ELF-1 (cell line): ENCODE measurements at regions not wholly inside any gene's neighbourhood (a gene's known extent, or its start where the extent isn't known, plus 50 kb on each side); places are given as distances from the start of the nearest gene placed in this dataset.

Source experiments
- DNase-seq: peaks from one replicate; pipeline ENCODE4 v3.0.0-alpha.2; 2016; ENCODE audit warnings: low read depth, low spot score

DNA sequence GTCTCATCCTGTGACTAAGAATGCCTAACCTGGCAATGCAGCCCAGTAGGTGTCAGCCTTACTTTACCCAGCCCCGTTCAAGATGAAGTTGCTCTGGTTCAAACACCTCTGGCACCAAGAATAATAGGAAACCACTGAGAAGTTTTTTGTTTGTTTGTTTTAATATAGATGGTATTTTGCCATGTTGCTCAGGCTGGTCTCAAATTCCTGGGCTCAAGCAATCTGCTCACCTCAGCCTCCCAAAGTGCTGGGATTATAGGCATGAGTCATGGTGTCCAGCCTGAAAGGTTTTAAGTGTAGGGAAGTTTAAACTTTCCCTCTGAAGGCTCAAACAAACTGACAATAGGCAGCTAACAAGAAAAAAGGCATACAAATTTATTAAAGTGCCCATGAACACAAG, 51.2 kb upstream of the ABCC4 start:
- no peak for DNase-seq

DNA sequence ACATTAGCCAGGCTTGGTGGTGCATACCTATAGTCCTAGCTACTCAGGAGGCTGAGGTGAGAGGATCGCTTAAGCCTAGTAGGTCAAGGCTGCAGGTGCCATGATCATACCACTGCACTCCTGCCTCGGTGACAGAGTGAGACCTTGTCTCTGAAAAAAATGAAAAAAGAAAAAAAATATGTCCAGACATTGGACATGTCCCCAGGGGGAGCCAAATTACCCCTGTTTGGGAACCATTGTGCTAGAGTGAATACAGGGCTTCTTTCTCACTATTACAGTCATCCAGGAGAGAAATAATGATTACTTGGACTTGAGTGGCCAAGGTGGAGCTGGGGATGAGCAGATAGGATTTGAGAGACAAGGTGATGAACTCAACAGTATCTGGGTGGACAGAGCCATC, 52.9 kb upstream of the ABCC4 start:
- DNase-seq, result no peak

DNA sequence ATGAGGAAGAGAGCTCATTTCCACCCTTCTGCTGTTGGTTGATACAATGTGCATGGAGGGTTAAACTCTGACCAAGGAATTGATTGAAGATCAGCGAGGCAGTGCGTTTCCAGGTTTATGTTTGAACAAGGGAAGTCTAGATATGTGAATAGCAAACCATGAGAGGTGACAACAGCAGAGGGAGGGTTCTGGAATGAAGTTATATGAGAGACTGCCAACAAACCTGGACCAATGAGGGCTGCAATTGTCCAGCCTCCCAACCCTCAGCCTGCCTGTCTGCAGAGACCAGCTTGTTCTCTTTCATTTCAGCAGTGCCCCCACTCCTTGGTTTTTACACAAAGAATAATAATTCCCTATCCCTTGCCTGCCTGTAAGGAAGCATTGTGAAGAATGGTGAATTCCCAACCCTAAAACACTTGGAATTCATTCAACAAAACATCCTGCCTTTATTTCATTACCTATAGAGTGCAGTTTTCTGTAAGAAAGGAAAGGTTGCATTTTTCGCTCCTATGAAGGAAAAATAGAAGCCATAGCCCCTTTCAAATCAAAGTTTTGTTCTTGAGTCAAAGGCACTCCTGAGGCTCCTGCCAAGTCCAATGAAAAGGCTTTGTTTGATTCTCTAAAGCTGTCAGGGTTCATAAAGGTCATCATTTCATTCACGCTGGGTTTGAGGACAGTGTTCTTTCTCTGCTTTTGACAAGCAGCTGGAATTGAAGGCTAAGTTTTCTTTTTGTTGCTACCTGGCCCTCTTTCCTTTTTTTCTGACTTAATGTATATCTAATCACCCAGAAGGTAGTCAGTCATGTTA, 53.6 kb upstream of the ABCC4 start:
- DNase-seq, result no peak

DNA sequence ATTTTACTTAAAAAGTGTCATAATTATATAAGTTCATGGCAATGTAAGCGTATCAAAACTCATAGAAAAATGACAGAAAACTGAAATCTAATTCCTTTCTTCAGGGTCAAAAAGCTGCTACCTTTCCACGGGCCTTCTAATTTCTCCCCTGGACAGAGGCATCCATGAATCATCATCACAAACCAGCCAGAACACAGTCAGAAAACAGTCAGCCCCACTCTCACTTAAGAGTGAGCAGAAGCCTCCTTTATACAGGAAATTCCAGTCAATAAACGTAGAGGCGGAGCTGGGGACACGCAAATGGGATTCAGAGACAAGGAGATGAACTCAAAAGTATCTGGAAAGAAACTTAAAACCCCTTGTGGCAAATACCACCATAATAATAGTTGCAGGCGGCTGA, 54.2 kb upstream of the ABCC4 start:
- peak; percentile 5 for DNase-seq

DNA sequence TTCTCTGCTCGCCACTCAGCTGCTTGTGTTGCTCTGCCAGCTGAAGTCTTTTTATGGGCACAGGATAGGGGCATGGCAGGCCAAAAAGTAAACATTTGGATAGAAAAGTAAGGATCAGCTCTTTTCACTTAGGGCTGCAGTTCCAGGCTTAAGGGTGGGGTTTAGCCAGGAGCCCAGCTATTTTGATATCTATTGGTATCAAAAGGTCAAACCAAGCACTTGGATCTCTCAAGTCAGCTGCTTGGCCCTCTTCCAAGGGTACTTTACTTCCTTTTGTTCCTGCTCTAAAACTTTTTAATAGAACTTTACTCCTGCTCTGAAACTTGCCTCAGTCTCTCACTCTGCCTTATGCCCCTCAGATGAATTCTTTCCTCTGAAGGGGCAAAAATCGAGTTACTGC, 55.7 kb upstream of the ABCC4 start:
- no peak for DNase-seq

DNA sequence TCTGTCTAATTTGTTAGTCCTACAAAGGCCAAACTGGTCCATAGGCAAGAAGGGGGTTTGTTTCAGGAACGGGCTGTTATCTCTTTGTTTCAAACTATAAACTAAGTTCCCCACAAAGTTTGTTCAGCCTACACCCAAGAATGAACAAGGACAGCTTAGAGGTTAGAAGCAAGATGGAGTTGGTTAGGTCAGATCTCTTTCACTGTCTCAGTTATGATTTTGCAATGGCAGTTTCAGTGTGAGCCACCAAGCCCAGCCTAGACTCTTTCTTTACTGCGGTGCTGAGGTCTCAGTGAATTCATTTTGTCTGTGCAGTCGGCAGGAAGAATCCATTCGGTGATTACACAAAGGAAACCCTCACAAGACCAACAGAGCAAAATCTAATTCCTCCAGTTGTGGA, 56.6 kb upstream of the ABCC4 start:
- DNase-seq, result no peak

DNA sequence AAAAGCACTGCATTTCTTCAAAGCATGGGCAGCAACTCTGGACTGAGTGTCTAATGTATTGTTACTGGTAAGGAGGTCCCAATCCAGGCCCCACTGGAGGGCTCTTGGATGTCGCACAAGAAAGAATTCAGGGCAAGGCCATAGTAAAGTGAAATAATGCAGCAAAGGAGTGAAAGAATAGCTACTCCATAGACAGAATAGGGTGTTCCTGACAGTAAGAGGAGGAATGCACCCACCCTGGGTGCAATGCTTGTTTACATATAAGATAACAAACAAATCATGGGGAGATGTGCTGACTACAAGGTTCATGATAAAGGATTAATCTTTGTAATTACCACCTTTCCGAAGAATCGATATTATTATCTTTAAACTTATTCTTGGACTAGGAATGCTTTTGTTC, 58.8 kb upstream of the ABCC4 start:
- no peak for DNase-seq

DNA sequence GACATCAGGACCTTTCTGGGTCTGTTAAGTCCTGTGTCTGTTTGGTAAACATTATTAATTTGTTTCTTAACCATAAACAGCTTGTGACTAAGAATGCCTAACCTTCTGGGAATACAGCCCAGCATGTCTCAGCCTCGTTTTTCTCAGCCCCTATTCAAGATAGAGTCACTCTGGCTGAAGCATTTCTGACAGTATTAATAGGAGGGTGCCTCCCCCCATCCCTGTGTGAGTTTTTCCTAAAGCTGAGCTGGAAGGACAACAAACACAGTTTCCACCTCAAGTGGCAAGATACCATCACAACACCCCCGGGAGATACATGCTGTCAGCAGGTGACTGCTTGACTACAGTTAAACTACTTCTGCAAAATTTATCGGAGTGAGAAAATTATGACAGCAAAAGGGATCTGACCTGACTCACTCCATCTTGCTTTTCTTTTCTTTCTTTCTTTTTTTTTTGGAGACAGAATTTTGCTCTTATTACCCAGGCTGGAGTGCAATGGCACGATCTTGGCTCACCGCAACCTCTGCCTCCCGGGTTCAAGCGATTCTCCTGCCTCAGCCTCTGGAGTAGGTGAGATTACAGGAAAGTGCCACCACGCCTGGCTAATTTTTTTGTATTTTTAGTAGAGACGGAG, 59.3 kb upstream of the ABCC4 start:
- DNase-seq, result no peak

DNA sequence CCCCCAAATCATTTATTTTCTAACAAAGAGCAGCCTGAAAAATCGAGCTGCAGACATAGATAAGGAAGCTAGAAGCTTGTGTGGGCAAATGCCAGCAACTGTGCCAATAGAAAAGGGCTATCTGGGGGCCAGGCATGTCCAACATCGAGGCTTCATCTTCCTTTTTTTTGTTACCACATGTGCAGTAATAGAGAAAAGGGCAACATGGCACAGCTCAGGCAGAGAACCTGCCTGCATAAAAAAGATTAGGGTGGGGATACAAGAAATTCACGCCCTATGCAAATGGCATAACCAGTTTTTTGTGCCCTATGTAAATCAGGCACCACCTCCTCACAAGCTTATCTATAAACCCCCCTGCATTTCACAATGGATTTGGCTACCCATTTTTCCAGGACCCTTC, 60.4 kb upstream of the ABCC4 start:
- no peak for DNase-seq

DNA sequence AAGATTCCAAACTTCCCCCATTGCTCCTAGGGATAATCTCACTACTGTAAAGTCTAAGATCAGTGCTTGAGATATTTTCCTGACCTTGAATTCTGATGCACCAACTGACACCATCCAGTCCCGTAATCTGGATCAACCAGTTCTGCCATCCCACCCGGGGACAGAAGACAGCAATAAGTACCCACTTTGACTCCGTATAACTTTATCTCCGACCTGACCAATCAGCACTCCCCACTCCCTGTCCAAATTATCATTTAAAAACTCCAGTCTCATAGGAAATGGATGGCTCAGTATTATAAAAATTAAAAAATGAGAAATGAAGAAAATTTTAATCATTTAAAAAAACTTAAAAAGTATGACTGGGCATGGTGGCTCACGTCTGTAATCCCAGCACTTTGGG, 61.4 kb upstream of the ABCC4 start:
- no peak for DNase-seq

DNA sequence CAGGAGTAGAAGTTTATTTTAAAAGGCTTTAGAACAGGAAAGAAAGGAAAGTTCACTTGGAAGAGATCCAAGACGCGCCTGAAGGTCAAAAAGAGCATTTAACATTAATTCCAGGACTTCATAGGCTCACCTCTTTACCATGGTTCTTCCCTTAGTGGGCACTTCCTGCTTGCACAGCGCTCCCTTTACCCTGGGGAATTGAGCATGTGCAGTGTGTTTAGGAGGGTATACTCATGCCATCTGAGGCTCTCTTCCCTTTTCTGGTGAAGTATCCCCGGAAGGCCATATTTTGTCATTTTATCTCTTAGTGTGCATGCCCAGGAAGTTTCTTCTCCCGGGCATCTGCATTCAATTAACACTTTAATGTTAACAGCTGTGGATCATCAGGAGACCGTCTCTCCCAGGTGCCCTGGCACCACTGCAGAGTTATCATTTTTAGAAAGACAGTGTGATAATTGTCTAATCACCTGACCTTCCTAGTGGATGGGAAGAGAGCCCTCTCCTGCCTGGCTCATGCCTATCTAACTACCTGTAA, 66.1 kb upstream of the ABCC4 start:
- no peak for DNase-seq

DNA sequence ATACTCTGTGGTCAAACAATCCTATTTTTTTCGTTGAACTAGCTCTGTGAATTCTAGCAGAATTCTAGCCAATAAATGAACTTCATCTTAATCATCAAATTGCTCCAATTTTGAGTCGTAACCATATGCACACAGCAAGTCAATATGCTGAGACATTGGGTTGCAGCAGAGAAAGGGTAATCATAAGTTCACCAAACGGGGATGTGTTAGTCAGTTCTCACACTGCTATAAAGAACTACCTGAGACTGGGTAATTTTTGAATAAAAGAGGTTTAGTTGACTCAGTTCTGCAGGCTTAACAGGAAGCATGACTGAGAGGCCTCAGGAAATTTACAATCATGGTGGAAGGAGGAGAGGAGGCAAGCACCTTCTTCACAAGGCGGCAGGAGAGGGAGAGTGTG, 67.7 kb upstream of the ABCC4 start:
- DNase-seq, result no peak

DNA sequence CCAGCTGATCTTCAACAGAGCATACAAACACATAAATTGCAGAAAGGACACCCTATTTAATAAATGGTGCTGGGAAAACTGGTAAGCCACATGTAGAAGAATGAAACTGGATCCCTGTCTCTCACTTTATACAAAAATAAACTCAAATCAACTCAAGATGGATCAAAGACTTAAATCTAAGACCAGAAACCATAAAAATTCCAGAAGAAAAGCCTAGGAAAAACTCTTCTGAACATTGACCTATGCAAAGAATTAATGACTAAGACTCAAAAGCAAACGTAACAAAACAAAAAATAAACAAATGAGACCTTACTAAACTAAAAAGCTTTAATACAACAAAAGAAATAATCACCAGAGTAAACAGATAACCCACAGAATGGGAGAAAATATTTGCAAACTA, 74.5 kb upstream of the ABCC4 start:
- DNase-seq, result no peak

DNA sequence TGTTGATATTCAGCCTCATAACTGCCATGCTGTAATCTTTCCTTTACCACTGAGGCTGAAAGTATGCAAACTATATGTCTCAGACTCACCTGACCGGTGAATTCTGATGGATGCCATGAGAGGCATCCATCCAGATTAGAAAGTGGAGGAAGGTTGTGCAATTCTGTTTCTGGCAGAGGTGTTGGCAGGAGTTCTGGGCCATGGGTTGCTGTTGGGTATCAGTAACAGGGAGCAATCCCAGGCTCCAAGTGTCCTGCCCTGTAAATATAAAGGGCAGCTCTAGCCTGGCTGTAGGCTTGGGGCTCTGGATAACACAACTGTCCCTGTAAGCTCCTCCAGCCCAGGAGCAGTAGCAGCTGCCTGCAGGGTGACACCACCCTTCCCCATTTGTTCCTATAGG, 77.4 kb upstream of the ABCC4 start:
- peak; percentile 3 for DNase-seq

DNA sequence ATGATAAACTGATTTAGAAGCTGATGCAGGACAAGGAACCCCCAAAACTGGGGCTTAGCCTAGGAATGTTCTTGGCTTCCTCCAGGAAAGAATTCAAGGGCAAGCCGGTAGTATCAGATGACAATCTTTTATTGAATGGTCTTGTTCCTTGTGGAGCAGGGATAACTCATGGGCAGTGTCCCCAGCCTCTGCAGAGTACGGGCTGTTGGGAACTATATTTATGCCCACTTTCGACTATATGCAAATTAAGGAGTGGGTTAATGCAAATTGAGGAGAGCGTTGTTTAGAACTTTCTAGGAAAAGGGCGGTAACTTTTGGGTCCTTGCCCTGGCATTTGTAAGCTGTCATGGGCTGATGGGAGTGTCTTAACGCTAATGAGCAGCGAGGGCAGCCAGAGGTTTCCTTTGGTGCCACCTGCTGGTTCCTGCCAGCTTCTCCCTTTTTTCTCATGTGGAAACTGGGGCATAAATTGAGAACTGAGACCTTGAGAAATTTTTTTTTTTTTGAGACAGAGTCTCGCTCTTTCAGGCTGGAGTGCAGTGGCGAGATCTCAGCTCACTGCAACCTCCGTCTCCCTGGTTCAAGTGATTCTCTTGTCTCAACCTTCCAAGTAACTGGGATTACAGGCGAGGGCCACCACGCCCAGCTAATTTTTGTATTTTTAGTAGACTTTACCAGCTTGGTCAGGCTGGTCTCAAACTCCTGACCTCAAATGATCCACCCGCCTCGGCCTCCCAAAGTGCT, 79.4 kb upstream of the ABCC4 start:
- peak; percentile 92 for DNase-seq

DNA sequence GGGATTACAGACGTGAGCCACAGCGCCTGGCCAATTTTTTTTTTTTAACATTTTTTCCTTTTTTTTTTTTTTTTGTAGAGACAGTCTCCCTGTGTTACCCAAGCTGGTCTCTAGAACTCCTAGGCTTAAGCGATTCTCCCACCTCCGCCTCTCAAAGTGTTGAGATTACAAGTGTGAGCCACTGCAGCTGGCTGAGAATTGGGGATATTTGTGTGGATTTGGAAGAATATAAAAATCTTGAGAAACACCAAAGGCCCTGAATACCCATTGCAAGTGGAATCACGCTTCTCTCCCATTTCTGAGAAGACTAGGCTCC, 79.9 kb upstream of the ABCC4 start:
- DNase-seq, result no peak

DNA sequence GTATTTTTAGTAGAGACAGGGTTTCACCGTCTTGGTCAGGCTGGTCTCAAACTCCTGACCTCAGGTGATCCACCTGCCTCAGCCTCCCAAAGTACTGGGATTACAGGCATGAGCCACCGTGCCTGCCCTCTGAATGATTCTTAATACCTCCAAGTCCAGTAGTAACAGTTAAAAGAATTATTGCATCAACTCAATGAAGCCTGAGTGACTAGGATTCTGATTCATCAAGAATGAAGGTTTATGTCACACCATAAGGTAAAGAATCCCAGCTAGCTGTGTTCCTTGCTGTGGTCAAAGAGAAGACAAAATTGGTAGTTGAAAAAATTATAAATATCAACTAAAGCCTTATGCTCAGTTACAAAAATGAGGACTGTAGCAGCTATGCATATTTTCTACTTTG, 81.2 kb upstream of the ABCC4 start:
- no peak for DNase-seq

DNA sequence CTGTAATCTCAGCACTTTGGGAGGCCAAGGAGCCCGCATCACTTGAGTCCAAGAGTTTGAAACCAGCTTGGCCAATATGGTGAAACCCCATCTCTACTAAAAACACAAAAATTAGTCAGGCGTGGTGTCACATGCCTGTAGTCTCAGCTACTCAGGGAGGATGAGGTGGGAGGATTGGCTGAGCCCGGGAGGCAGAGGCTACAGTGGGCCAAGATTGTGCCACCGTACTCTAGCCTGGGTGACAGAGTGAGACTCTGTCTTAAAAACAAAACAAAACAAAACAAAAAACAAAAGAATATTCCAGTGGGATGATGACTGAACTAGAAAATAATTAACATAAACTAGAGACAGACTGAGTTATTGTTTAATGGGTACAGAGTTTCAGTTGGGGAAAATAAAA, 81.7 kb upstream of the ABCC4 start:
- no peak for DNase-seq

DNA sequence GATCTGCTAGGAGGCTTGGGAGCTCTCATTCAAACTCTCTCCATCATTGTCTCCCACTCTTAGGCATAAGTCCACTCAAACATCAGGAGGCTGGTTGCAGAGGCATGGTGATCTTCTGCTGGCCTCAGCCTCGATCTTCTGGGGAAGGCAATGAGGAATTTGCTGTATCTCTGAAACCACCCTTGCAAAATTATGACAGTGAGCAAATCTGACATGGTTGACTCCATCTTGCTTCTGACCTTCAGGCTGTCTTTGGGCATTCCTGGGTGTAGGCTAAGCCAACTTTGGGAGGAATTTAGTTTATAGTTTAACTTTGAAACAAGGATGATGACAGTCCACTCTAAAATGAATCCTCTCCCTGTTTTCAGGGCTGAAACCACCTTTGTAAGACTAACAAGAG, 84.1 kb upstream of the ABCC4 start:
- no peak for DNase-seq

DNA sequence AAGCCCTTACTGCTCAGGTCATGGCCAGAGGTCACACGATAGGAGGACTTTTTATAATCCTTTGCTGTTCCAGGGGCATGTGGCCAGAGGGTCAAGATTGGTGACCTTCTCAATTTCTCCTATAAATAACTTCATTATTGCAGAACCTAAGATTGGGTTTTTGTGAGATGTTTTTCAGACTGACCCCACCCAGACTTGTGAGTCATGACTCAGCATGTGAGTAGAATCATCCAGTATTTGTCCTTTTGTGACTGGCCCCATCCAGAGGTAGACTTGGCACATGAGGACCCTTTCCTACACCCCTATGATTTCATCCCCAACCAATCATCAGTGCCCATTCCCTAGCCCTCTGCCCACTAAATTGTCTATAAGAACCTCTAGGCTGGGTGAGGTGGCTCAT, 84.5 kb upstream of the ABCC4 start:
- DNase-seq, result no peak

DNA sequence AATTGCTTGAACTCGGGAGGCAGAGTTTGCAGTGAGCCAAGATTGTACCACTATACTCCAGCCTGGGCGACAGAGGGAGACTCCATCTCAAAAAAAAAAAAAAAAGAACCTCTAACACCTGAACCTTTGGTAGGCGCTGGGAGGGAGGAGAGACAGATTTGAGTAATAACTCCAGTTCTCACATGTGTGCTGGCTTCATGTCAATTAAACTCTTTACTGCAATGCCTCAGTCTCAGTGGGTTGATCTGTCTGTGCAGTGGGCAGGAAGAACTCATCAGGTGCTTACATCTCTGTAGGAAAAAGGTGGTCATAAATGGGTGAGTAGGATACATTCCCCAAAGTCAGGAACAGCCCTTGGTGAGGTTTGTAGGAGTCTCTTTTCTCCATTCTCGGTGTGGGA, 85.1 kb upstream of the ABCC4 start:
- DNase-seq, result no peak

DNA sequence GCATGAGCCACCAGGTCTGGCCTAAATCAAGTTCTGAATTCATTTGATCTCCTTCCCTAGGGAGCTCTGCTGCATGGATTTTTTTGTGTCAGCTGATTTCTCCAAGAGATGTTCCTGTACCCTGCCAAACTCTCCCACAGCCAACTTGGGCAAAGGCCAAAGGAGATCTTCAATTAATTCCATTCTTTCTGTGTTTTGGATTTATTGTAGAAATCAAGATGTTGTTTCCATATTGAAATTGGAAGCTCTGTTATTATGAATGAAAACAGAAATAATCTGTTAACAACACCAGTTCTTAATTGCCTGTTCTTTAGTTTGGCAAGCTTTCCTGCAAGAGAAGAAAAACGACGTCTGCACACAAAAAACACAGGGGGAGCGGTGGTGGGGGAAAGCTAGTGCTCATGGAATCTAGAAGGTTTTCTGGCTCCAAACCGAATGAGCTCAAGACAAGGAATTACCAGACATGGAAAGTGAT, 86.5 kb upstream of the ABCC4 start:
- no peak for DNase-seq
